ENCODE measurements at regions not wholly inside any gene's neighbourhood (a gene's known extent, or its start where the extent isn't known, plus 50 kb on each side); places are given as distances from the start of the nearest gene placed in this dataset.
A peak's percentile ranks its signal among the peaks of the same experiment; 100 is the strongest.

- DNase-seq: no peak
Measured at GRCh38 chr1:81695741-81696140, 105.0 kb upstream of the ADGRL2 start.

GRCh38 chr1:81693316-81693715 lies 107.4 kb upstream of the ADGRL2 start:
- DNase-seq: no peak

GRCh38 chr1:81690676-81691453 lies 109.9 kb upstream of the ADGRL2 start:
- DNase-seq: no peak

GRCh38 chr1:81689531-81689941 lies 111.2 kb upstream of the ADGRL2 start:
- no peak for DNase-seq

- no peak for DNase-seq
Measured at GRCh38 chr1:81682490-81682889, 118.2 kb upstream of the ADGRL2 start.

- DNase-seq: peak; percentile 52
Measured at GRCh38 chr1:81681601-81682266, 119.0 kb upstream of the ADGRL2 start.

GRCh38 chr1:81681114-81681513 lies 119.6 kb upstream of the ADGRL2 start:
- DNase-seq: peak; percentile 48

- peak; percentile 45 for DNase-seq
Measured at GRCh38 chr1:81679942-81680341, 120.8 kb upstream of the ADGRL2 start.

- DNase-seq: no peak
Measured at GRCh38 chr1:81678779-81679178, 122.0 kb upstream of the ADGRL2 start.

GRCh38 chr1:81672766-81673165 lies 128.0 kb upstream of the ADGRL2 start:
- DNase-seq: no peak

GRCh38 chr1:81671038-81671437 lies 129.7 kb upstream of the ADGRL2 start:
- DNase-seq: peak; percentile 53

- peak; percentile 67 for DNase-seq
Measured at GRCh38 chr1:81670286-81670685, 130.4 kb upstream of the ADGRL2 start.

GRCh38 chr1:81666586-81666985 lies 134.1 kb upstream of the ADGRL2 start:
- DNase-seq: no peak

- DNase-seq: no peak
Measured at GRCh38 chr1:81664341-81664740, 136.4 kb upstream of the ADGRL2 start.

GRCh38 chr1:81662913-81663526 lies 137.7 kb upstream of the ADGRL2 start:
- no peak for DNase-seq

- no peak for DNase-seq
Measured at GRCh38 chr1:81660286-81660685, 140.4 kb upstream of the ADGRL2 start.

GRCh38 chr1:81654657-81655056 lies 146.1 kb upstream of the ADGRL2 start:
- DNase-seq: no peak

- DNase-seq: no peak
Measured at GRCh38 chr1:81654147-81654546, 146.6 kb upstream of the ADGRL2 start.

GRCh38 chr1:81650776-81651175 lies 150.0 kb upstream of the ADGRL2 start:
- DNase-seq: no peak

- DNase-seq: no peak
Measured at GRCh38 chr1:81635816-81636215, 164.9 kb upstream of the ADGRL2 start.

- DNase-seq: no peak
Measured at GRCh38 chr1:81634294-81634693, 166.4 kb upstream of the ADGRL2 start.

GRCh38 chr1:81619156-81619555 lies 181.6 kb upstream of the ADGRL2 start:
- DNase-seq: no peak

- DNase-seq: no peak
Measured at GRCh38 chr1:81618376-81618775, 182.4 kb upstream of the ADGRL2 start.

Data from right hindlimb (tissue), 1 donor.